Heart left ventricle (tissue), 13 donors: ENCODE measurements at regions not wholly inside any gene's neighbourhood (a gene's known extent, or its start where the extent isn't known, plus 50 kb on each side); places are given as distances from the start of the nearest gene placed in this dataset.

Source experiments
- POLR2A ChIP-seq, 2 donors: fragments of 450-650 bp; IDR thresholded peaks; one replicate each; pipeline ENCODE4 v1.6.1; 2017; ENCODE audit warnings: antibody characterized with exemption in 2 of 2, mild to moderate bottlenecking in 2 of 2, moderate library complexity in 2 of 2
- TF ChIP-seq, protein P1 (sequence below), 12 donors: fragments of 200-600 bp; sonication (generic) in 4 of 12; IDR thresholded peaks; one replicate each; pipeline versions ENCODE4 v1.5.0 to v1.8.0; 2018 to 2022; ENCODE audit warnings: antibody characterized with exemption in 12 of 12, mild to moderate bottlenecking in 5 of 12
- donor health status: ischemic (EF 13 %, LVEDD 7.1; RV severe dilation, severe dysfunction).
- donor health status: DM: no; HTN: yes; CAD: no.
- donor health status: DM: no; HTN: no; CAD: no.
- donor health status: ischemic (EF 25% LVEDD 6.9; RV normal size, moderate dysfunction).
- donor health status: ischemic (EF 25% LVEDD 5.7; RV mildly dilated, moderate dysfunction).
- donor health status: ischemic (EF 35%, LVEDD 5.7; RV mildly dilated, moderate dysfunction).
- donor health status: nonischemic (EF 11% LVEDD 7.7; RV severe dilation, severe dysfunction).
- donor health status: DM: yes; HTN: yes; CAD: no.
- donor health status: PGD.
- donor health status: ischemic (EF 29% LVEDD 5.4; RV normal size, mild dysfunction).
- donor health status: nonischemic (EF 23%, LVEDD 6.1; RV moderate dilation, normal function).

GRCh38 chr20:22315771-22316170 is 268.6 kb downstream of the FOXA2 start:
- TF ChIP-seq, protein P1, sequence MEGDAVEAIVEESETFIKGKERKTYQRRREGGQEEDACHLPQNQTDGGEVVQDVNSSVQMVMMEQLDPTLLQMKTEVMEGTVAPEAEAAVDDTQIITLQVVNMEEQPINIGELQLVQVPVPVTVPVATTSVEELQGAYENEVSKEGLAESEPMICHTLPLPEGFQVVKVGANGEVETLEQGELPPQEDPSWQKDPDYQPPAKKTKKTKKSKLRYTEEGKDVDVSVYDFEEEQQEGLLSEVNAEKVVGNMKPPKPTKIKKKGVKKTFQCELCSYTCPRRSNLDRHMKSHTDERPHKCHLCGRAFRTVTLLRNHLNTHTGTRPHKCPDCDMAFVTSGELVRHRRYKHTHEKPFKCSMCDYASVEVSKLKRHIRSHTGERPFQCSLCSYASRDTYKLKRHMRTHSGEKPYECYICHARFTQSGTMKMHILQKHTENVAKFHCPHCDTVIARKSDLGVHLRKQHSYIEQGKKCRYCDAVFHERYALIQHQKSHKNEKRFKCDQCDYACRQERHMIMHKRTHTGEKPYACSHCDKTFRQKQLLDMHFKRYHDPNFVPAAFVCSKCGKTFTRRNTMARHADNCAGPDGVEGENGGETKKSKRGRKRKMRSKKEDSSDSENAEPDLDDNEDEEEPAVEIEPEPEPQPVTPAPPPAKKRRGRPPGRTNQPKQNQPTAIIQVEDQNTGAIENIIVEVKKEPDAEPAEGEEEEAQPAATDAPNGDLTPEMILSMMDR (IDR thresholded peaks at IDR 0.05) = no peak
- no peak for TF ChIP-seq POLR2A (IDR thresholded peaks at IDR 0.05)
